HG02852 (cell line): ENCODE measurements at regions not wholly inside any gene's neighbourhood (a gene's known extent, or its start where the extent isn't known, plus 50 kb on each side); places are given as distances from the start of the nearest gene placed in this dataset.

Experiments used
- ATAC-seq: cut with Tn5 transposase; IDR thresholded peaks from one replicate; pipeline ENCODE4 v1.9.1; 2021; ENCODE audit warnings: mild to moderate bottlenecking, moderate library complexity; ENCODE audit not compliant: unreplicated experiment

- ATAC-seq = no peak
Measured at GRCh38 chr20:53706466-53707370, 113.1 kb upstream of the ZNF217 start.

- ATAC-seq = no peak
Measured at GRCh38 chr20:53706008-53706465, 112.4 kb upstream of the ZNF217 start.

GRCh38 chr20:53702617-53703016 lies 109.0 kb upstream of the ZNF217 start:
- no peak for ATAC-seq

- ATAC-seq = no peak
Measured at GRCh38 chr20:53699906-53700305, 106.3 kb upstream of the ZNF217 start.

- ATAC-seq = no peak
Measured at GRCh38 chr20:53699085-53699674, 105.5 kb upstream of the ZNF217 start.

- no peak for ATAC-seq
Measured at GRCh38 chr20:53698371-53698978, 104.8 kb upstream of the ZNF217 start.

- no peak for ATAC-seq
Measured at GRCh38 chr20:53695797-53696527, 102.3 kb upstream of the ZNF217 start.

GRCh38 chr20:53693262-53693871 lies 99.7 kb upstream of the ZNF217 start:
- no peak for ATAC-seq

- no peak for ATAC-seq
Measured at GRCh38 chr20:53692465-53693067, 98.9 kb upstream of the ZNF217 start.

- ATAC-seq = no peak
Measured at GRCh38 chr20:53691811-53692192, 98.2 kb upstream of the ZNF217 start.

GRCh38 chr20:53691060-53691810 lies 97.6 kb upstream of the ZNF217 start:
- ATAC-seq = no peak

- ATAC-seq = no peak
Measured at GRCh38 chr20:53688085-53688484, 94.4 kb upstream of the ZNF217 start.

GRCh38 chr20:53685070-53685595 lies 91.5 kb upstream of the ZNF217 start:
- no peak for ATAC-seq

GRCh38 chr20:53683506-53683905 lies 89.9 kb upstream of the ZNF217 start:
- ATAC-seq = no peak

GRCh38 chr20:53681352-53682212 lies 87.9 kb upstream of the ZNF217 start:
- no peak for ATAC-seq

GRCh38 chr20:53679597-53680309 lies 86.1 kb upstream of the ZNF217 start:
- no peak for ATAC-seq

GRCh38 chr20:53678990-53679596 lies 85.5 kb upstream of the ZNF217 start:
- no peak for ATAC-seq
